IMR-90 (cell line): ENCODE measurements at regions not wholly inside any gene's neighbourhood (a gene's known extent, or its start where the extent isn't known, plus 50 kb on each side); places are given as distances from the start of the nearest gene placed in this dataset.

ENCODE experiments used
- ATAC-seq: fragments of 200-7000 bp; cut with Tn5 transposase; 2 replicates; pipeline ENCODE4 v1.9.1; 2020; ENCODE audit warnings: low read depth, mild to moderate bottlenecking, moderate library complexity
- BruUV-seq: library from RNA; stranded (reverse); fragments of 400-500 nt; replicated peaks from 2 replicates; lab custom pipeline; 2021; lab: Mats Ljungman, UMichigan
- CTCF ChIA-PET: fragments of 300-600 bp; formaldehyde crosslinking; extraction: SDS; loops from one replicate; lab custom pipeline; 2021; ENCODE audit warnings: antibody characterized with exemption; lab: Yijun Ruan, JAX
- POLR2A ChIA-PET: fragments of 300-600 bp; sonication (Branson Sonifier 250); formaldehyde crosslinking; loops from one replicate; lab custom pipeline; 2022; ENCODE audit warnings: antibody characterized with exemption; ENCODE audit not compliant: unreplicated experiment; lab: Charles Lee
- DNase-seq: peaks from one replicate; pipeline ENCODE4 v3.0.0; 2013
- H2AFZ ChIP-seq: replicated peaks from 2 replicates; pipeline ENCODE3; 2013; ENCODE audit warnings: low read length, mild to moderate bottlenecking; ENCODE audit not compliant: poor library complexity
- H2AK5ac ChIP-seq: 2 replicates; pipeline ENCODE4 v1.6.1; 2013; ENCODE audit warnings: low read depth, low read length, inconsistent platforms
- H2AK9ac ChIP-seq: replicated peaks from 2 replicates; pipeline ENCODE3; 2013; ENCODE audit warnings: mild to moderate bottlenecking, low read depth, low read length, moderate library complexity; ENCODE audit not compliant: poor library complexity
- H2BK120ac ChIP-seq: 2 replicates; pipeline ENCODE4 v1.6.1; 2013; ENCODE audit warnings: low read depth, low read length, inconsistent platforms
- H2BK15ac ChIP-seq: 3 replicates; pipeline ENCODE4 v1.6.1; 2013; ENCODE audit warnings: low read depth, low read length, inconsistent platforms
- H2BK20ac ChIP-seq: 2 replicates; pipeline ENCODE4 v1.6.1; 2013; ENCODE audit warnings: low read depth, mild to moderate bottlenecking, inconsistent platforms, low read length, moderate library complexity
- H2BK5ac ChIP-seq: 2 replicates; pipeline ENCODE4 v1.6.1; 2013; ENCODE audit warnings: mild to moderate bottlenecking, low read depth, low read length, inconsistent platforms; ENCODE audit not compliant: poor library complexity, severe bottlenecking
- H3K14ac ChIP-seq: replicated peaks from 2 replicates; pipeline ENCODE4 v1.6.1; 2013; ENCODE audit warnings: low read depth, low read length, inconsistent platforms
- H3K18ac ChIP-seq: 2 replicates; pipeline ENCODE4 v1.6.1; 2013; ENCODE audit warnings: low read depth, low read length, control low read depth
- H3K23ac ChIP-seq: 2 replicates; pipeline ENCODE4 v1.6.1; 2013; ENCODE audit warnings: low read depth, low read length, inconsistent platforms
- H3K27ac ChIP-seq: 2 replicates; pipeline ENCODE4 v1.5.1; 2013; ENCODE audit warnings: mild to moderate bottlenecking, control low read depth, low read length; ENCODE audit not compliant: insufficient read depth
- H3K27me3 ChIP-seq: 2 replicates; pipeline ENCODE4 v1.6.1; 2013; ENCODE audit warnings: low read length; ENCODE audit not compliant: control insufficient read depth, insufficient read depth
- H3K36me3 ChIP-seq: 2 replicates; pipeline ENCODE4 v1.6.1; 2013; ENCODE audit warnings: low read length, mixed read lengths; ENCODE audit not compliant: control insufficient read depth, insufficient read depth
- H3K4ac ChIP-seq: 2 replicates; pipeline ENCODE4 v1.6.1; 2013; ENCODE audit warnings: low read depth, low read length, inconsistent platforms
- H3K4me1 ChIP-seq: 2 replicates; pipeline ENCODE4 v1.6.1; 2013; ENCODE audit warnings: low read length, mixed read lengths; ENCODE audit not compliant: control insufficient read depth, insufficient read depth
- H3K4me2 ChIP-seq: 2 replicates; pipeline ENCODE4 v1.6.1; 2013; ENCODE audit warnings: low read depth, mild to moderate bottlenecking, control low read depth, low read length, moderate library complexity
- H3K4me3 ChIP-seq: 2 replicates; pipeline ENCODE4 v1.5.1; 2013; ENCODE audit warnings: low read depth, mild to moderate bottlenecking, control low read depth, low read length, moderate library complexity; ENCODE audit not compliant: insufficient read depth
- H3K56ac ChIP-seq: 2 replicates; pipeline ENCODE4 v1.6.1; 2013; ENCODE audit warnings: low read length, inconsistent platforms; ENCODE audit not compliant: insufficient read depth; ENCODE audit errors: extremely low read depth
- H3K79me1 ChIP-seq, 2 experiments: 2 replicates each; pipeline ENCODE4 v1.6.1; 2013; ENCODE audit warnings: low read length in 2 of 2, inconsistent platforms in 1 of 2, low read depth in 1 of 2
- H3K9ac ChIP-seq: 2 replicates; pipeline ENCODE4 v1.6.1; 2013; ENCODE audit warnings: low read depth, low read length, control low read depth
- H3K9me1 ChIP-seq: 2 replicates; pipeline ENCODE4 v1.6.1; 2013; ENCODE audit warnings: low read length, inconsistent platforms; ENCODE audit not compliant: insufficient read depth
- H3K9me3 ChIP-seq: 2 replicates; pipeline ENCODE4 v1.6.1; 2013; ENCODE audit warnings: low read length; ENCODE audit not compliant: control insufficient read depth, insufficient read depth
- H4K20me1 ChIP-seq: 2 replicates; pipeline ENCODE4 v1.6.1; 2013; ENCODE audit warnings: low read length, inconsistent platforms; ENCODE audit not compliant: insufficient read depth
- H4K5ac ChIP-seq: 2 replicates; pipeline ENCODE4 v1.6.1; 2013; ENCODE audit warnings: mild to moderate bottlenecking, low read depth, low read length, control low read depth
- H4K8ac ChIP-seq, 2 experiments: 2 replicates each; pipeline ENCODE4 v1.6.1; 2013; ENCODE audit warnings: low read depth in 2 of 2, low read length in 2 of 2, control low read depth in 1 of 2, inconsistent platforms in 1 of 2
- H4K91ac ChIP-seq: 2 replicates; pipeline ENCODE4 v1.6.1; 2013; ENCODE audit warnings: low read depth, low read length, inconsistent platforms; ENCODE audit not compliant: insufficient read depth
- BHLHE40 ChIP-seq: fragments of 150-350 bp; IDR thresholded peaks from 2 replicates; pipeline ENCODE4 v1.6.1; 2016; ENCODE audit warnings: mild to moderate bottlenecking, low read depth, low read length
- ELK1 ChIP-seq: fragments of 150-350 bp; IDR thresholded peaks from 2 replicates; pipeline ENCODE4 v1.6.1; 2016; ENCODE audit warnings: low read depth, mild to moderate bottlenecking, low read length, moderate library complexity, borderline replicate concordance
- MAZ ChIP-seq: IDR thresholded peaks from 2 replicates; pipeline ENCODE4 v1.6.1; 2012; ENCODE audit warnings: low read depth, mild to moderate bottlenecking, low read length, improper control_type of control experiment, moderate library complexity, borderline replicate concordance
- NFE2L2 ChIP-seq: fragments of 150-350 bp; IDR thresholded peaks from 2 replicates; pipeline ENCODE4 v1.6.1; 2016; ENCODE audit warnings: low read depth, mild to moderate bottlenecking, low read length
- POLR2A ChIP-seq: IDR thresholded peaks from 2 replicates; pipeline ENCODE4 v1.6.1; 2012; ENCODE audit warnings: mild to moderate bottlenecking, low read depth, low read length
- RAD21 ChIP-seq: IDR thresholded peaks from 2 replicates; pipeline ENCODE4 v1.6.1; 2012; ENCODE audit warnings: low read length, improper control_type of control experiment
- RFX5 ChIP-seq: IDR thresholded peaks from 2 replicates; pipeline ENCODE4 v1.8.0; 2012; ENCODE audit warnings: low read depth, mild to moderate bottlenecking, low read length, moderate library complexity
- WGBS, 2 experiments: methylation state at CpG; one replicate each; pipeline versions ENCODE4 v1.1.5 to v1.1.7; 2013; ENCODE audit warnings: missing lambda C conversion rate in 2 of 2; ENCODE audit not compliant: insufficient read length in 1 of 2; ENCODE audit errors: extremely low coverage in 2 of 2; 5-methylcytosine and 5-hydroxymethylcytosine counted together
- dilution Hi-C: fragments of 300-500 bp; cut with HindIII; formaldehyde crosslinking; loops from one replicate; pipeline ENCODE4 v1.14.3; 2018; ENCODE audit warnings: low sequenced_read_pairs; ENCODE audit not compliant: unreplicated experiment
- in situ Hi-C: fragments of 300-500 bp; cut with MboI; formaldehyde crosslinking; loops from 3 replicates; pipeline ENCODE4 v1.14.3; 2019; ENCODE audit warnings: low sequenced_read_pairs, inconsistent platforms, mixed read lengths
- intact Hi-C: fragments of 100-400 bp; cut with micrococcal nuclease; formaldehyde crosslinking; loops from 2 replicates; pipeline ENCODE4 v1.10.0; 2022
- TF ChIP-seq, protein P1 (sequence below): fragments of 150-350 bp; IDR thresholded peaks from 2 replicates; pipeline ENCODE4 v1.6.1; 2017; ENCODE audit warnings: mild to moderate bottlenecking, antibody characterized with exemption, low read length, low read depth

DNA sequence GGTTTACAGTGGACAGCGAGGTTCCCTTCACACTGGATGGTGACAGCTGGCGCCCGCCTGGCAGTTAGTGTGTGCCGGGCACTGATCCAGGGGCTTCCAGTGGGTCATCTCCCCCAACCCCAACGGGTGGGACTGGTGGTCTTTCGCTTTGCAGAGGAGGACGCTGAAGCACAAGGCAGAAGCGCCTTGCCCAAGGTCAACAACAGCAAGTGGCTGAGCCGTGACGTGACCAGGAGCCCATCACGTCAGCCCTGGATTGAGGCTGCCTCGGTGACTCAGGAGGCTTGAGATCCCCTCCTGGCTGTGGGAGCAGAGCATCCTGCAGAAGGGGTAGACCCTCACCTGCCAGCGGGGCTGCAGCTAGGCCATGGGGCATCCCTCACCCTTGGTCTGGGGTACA lies 215.3 kb downstream of the RBFOX3 start:
- H3K27ac ChIP-seq: no peak overlapping the region
- no peak overlapping the region for H4K5ac ChIP-seq
- ChIA-PET CTCF (no interaction called here), POLR2A (no interaction called here)
- no peak overlapping the region for H2BK20ac ChIP-seq
- no peak overlapping the region for H3K4me2 ChIP-seq
- no peak overlapping the region for H3K23ac ChIP-seq
- H3K36me3 ChIP-seq: no peaks in the 10 kb centered on the region
- H3K14ac ChIP-seq: no peak overlapping the region
- no peaks in the 10 kb centered on the region for H3K79me1 ChIP-seq
- H2BK15ac ChIP-seq: no peak overlapping the region
- no peak overlapping the region for H3K18ac ChIP-seq
- H3K56ac ChIP-seq: no peak overlapping the region
- no peak for DNase-seq
- H3K9me1 ChIP-seq: peaks cover 2% of the 10 kb centered on the region; the same call in 1 of the 2 replicates
- no peaks in the 10 kb centered on the region for H3K4me1 ChIP-seq
- H2AFZ ChIP-seq: peak overlapping the region; percentile 14
- no peak overlapping the region for H3K4ac ChIP-seq
- ATAC-seq: no peak
- H3K27me3 ChIP-seq: peaks cover 31% of the 10 kb centered on the region
- H3K4me3 ChIP-seq: no peak overlapping the region
- H4K91ac ChIP-seq: no peak overlapping the region
- H4K20me1 ChIP-seq: no peaks in the 10 kb centered on the region
- H2AK9ac ChIP-seq: no peak overlapping the region
- no peak overlapping the region for H2BK120ac ChIP-seq
- intact Hi-C loops (no loop called here), in situ Hi-C loops (loop anchor here (10.0 to 25.0 kb wide), 3 partner anchors 311 to 533 kb away; no protein-coding TSS in a partner anchor), dilution Hi-C loops (no loop called here)
- H2BK5ac ChIP-seq: no peak overlapping the region
- H4K8ac ChIP-seq: no peak overlapping the region
- 100% methylated on average over 1 of the region's 13 CpGs; no CpG with 5 or more reads in 1 of the 2 experiments for WGBS, 2 experiments
- H2AK5ac ChIP-seq: no peak overlapping the region
- no peaks in the 10 kb centered on the region for H3K9me3 ChIP-seq
- TF ChIP-seq POLR2A (no peak), BHLHE40 (no peak), MAZ (no peak), ELK1 (no peak), RFX5 (no peak), NFE2L2 (no peak), RAD21 (no peak)
- TF ChIP-seq, protein P1, sequence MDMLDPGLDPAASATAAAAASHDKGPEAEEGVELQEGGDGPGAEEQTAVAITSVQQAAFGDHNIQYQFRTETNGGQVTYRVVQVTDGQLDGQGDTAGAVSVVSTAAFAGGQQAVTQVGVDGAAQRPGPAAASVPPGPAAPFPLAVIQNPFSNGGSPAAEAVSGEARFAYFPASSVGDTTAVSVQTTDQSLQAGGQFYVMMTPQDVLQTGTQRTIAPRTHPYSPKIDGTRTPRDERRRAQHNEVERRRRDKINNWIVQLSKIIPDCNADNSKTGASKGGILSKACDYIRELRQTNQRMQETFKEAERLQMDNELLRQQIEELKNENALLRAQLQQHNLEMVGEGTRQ: no peak
- no TSS peak for BruUV-seq
- no peak overlapping the region for H3K9ac ChIP-seq
